ENCODE measurements at regions not wholly inside any gene's neighbourhood (a gene's known extent, or its start where the extent isn't known, plus 50 kb on each side); places are given as distances from the start of the nearest gene placed in this dataset.

- intact Hi-C loops (cut with micrococcal nuclease; ENCODE audit: unreplicated experiment): no loop called here
- Histone ChIP-seq H3K4me1 (ENCODE audit: insufficient read depth, low read length, poor library complexity, severe bottlenecking) (no peaks in the 10 kb centered on the region), H3K79me2 (ENCODE audit: insufficient read depth, low read depth, low read length) (no peaks in the 10 kb centered on the region), H3K36me3 (ENCODE audit: insufficient read depth, low read length) (no peaks in the 10 kb centered on the region), H3K27ac (ENCODE audit: low read depth, low read length, poor library complexity, severe bottlenecking) (no peak overlapping the region), H3K4me2 (ENCODE audit: low read length) (no peak overlapping the region), H3K9me3 (ENCODE audit: low read length) (no peaks in the 10 kb centered on the region), H3K4me3 (ENCODE audit: low read depth, low read length, poor library complexity, severe bottlenecking) (no peak overlapping the region), H2AFZ (ENCODE audit: low read length) (no peak overlapping the region), H4K20me1 (ENCODE audit: insufficient read depth, low read length) (no peaks in the 10 kb centered on the region), H3K9me2 (ENCODE audit: insufficient read depth, low read length) (no peaks in the 10 kb centered on the region)
- ChIA-PET POLR2A (no interaction called here), CTCF (ENCODE audit: unreplicated experiment) (no interaction called here)
- DNase-seq (ENCODE audit: low spot score): no peak
- BruUV-seq (replicated peaks): no TSS peak
- TF ChIP-seq CTCF (conservative IDR thresholded peaks at IDR 0.05; ENCODE audit: low read length) (no peak), EZH2phosphoT487 (IDR thresholded peaks at IDR 0.05; ENCODE audit: borderline replicate concordance, low read depth, low read length) (no peak)
Measured at GRCh38 chr5:115428676-115429075, 115.9 kb downstream of the FEM1C start.

GRCh38 chr5:115428248-115428647, 116.3 kb downstream of the FEM1C start:
- TF ChIP-seq CTCF (conservative IDR thresholded peaks at IDR 0.05; ENCODE audit: low read length): no peak
- TF ChIP-seq EZH2phosphoT487 (IDR thresholded peaks at IDR 0.05; ENCODE audit: borderline replicate concordance, low read depth, low read length): no peak
- Histone ChIP-seq H4K20me1 (ENCODE audit: insufficient read depth, low read length) (no peaks in the 10 kb centered on the region), H2AFZ (ENCODE audit: low read length) (no peak overlapping the region), H3K4me3 (ENCODE audit: low read depth, low read length, poor library complexity, severe bottlenecking) (no peak overlapping the region), H3K4me2 (ENCODE audit: low read length) (no peak overlapping the region), H3K27ac (ENCODE audit: low read depth, low read length, poor library complexity, severe bottlenecking) (no peak overlapping the region), H3K4me1 (ENCODE audit: insufficient read depth, low read length, poor library complexity, severe bottlenecking) (no peaks in the 10 kb centered on the region), H3K36me3 (ENCODE audit: insufficient read depth, low read length) (no peaks in the 10 kb centered on the region), H3K79me2 (ENCODE audit: insufficient read depth, low read depth, low read length) (no peaks in the 10 kb centered on the region), H3K9me2 (ENCODE audit: insufficient read depth, low read length) (no peaks in the 10 kb centered on the region), H3K9me3 (ENCODE audit: low read length) (no peaks in the 10 kb centered on the region)
- intact Hi-C loops (cut with micrococcal nuclease; ENCODE audit: unreplicated experiment): no loop called here
- POLR2A ChIA-PET: no interaction called here
- BruUV-seq (replicated peaks): no TSS peak
- CTCF ChIA-PET (ENCODE audit: unreplicated experiment): no interaction called here
- DNase-seq (ENCODE audit: low spot score): no peak

DNA sequence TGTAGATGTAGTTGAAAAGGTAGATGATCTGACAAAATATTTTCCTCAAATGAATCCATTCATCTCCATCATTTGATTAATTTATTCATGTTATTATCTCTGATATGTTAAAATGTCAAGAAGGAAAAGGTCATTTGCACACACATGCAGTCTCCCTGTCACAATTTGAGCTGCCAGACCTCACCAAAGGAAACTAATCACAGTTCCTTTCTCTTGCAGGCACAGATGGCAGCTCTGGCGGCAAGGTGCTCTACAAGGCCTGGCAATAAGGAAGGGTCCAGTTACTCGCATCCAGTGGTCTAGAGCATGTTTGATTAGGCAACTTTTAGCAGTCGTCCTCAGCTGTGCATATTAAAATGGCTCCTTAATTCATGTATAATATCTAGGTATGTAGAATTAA, 120.1 kb downstream of the FEM1C start:
- TF ChIP-seq EZH2phosphoT487 (IDR thresholded peaks at IDR 0.05; ENCODE audit: borderline replicate concordance, low read depth, low read length) (no peak), CTCF (conservative IDR thresholded peaks at IDR 0.05; ENCODE audit: low read length) (no peak)
- no peaks in the 10 kb centered on the region for H3K36me3 ChIP-seq (ENCODE audit: insufficient read depth, low read length)
- H3K27ac ChIP-seq (ENCODE audit: low read depth, low read length, poor library complexity, severe bottlenecking): no peak overlapping the region
- no peak overlapping the region for H3K4me2 ChIP-seq (ENCODE audit: low read length)
- no peaks in the 10 kb centered on the region for H4K20me1 ChIP-seq (ENCODE audit: insufficient read depth, low read length)
- no peak overlapping the region for H2AFZ ChIP-seq (ENCODE audit: low read length)
- H3K9me3 ChIP-seq (ENCODE audit: low read length): no peaks in the 10 kb centered on the region
- H3K9me2 ChIP-seq (ENCODE audit: insufficient read depth, low read length): no peaks in the 10 kb centered on the region
- DNase-seq (ENCODE audit: low spot score): no peak
- no peak overlapping the region for H3K4me3 ChIP-seq (ENCODE audit: low read depth, low read length, poor library complexity, severe bottlenecking)
- ChIA-PET CTCF (ENCODE audit: unreplicated experiment) (no interaction called here), POLR2A (interaction anchor here (0.5 kb wide), 1 partner anchor 559 kb away, joined by 4 read pairs; no protein-coding TSS in a partner anchor)
- no peaks in the 10 kb centered on the region for H3K4me1 ChIP-seq (ENCODE audit: insufficient read depth, low read length, poor library complexity, severe bottlenecking)
- BruUV-seq (replicated peaks): no TSS peak
- H3K79me2 ChIP-seq (ENCODE audit: insufficient read depth, low read depth, low read length): no peaks in the 10 kb centered on the region
- intact Hi-C loops (cut with micrococcal nuclease; ENCODE audit: unreplicated experiment): no loop called here
